ENCODE measurements at regions not wholly inside any gene's neighbourhood (a gene's known extent, or its start where the extent isn't known, plus 50 kb on each side); places are given as distances from the start of the nearest gene placed in this dataset.

DNA sequence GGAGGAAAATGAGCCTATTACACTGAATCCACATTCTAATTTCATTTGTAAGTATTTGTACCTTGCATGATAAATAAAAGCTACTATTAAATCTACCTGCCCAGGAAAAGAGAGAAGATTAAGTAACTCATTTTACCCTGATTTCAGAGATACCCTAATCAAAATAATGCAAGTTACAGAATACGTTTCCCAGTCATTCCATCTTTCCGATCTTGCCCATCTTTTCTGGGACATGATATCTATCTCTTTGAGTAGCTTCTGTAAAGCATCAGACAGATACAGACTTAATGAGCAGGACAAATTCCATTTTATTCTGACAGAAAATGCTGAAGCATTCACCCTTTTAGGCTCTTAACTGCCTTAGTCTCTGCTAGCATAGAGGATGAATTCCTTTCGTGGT, 56.6 kb downstream of the SPRY2 start:
- Mint-ChIP-seq H3K4me1 (no peaks in the 10 kb centered on the region), H3K9me3 (peaks cover 0 to 12% (median 5%) of the 10 kb centered on the region in 8 donors), H3K27me3 (no peaks in the 10 kb centered on the region), H3K27ac (no peak overlapping the region), H3K4me3 (no peak overlapping the region), H3K36me3 (no peaks in the 10 kb centered on the region)
- no peak overlapping the region for H3K27ac ChIP-seq (ENCODE audit: low read depth, low read length)
- no peak for DNase-seq
- ChIA-PET CTCF (ENCODE audit: partially characterized antibody) (interaction anchor here (2.1 kb wide), 1 partner anchor 58 kb away, joined by 4 read pairs; no protein-coding TSS in a partner anchor), POLR2A (ENCODE audit: partially characterized antibody) (no interaction called here)
- no peaks in the 10 kb centered on the region for H3K9me3 ChIP-seq (ENCODE audit: control insufficient read depth in 1 of 2, low read length in 2 of 2)
- H3K4me3 ChIP-seq (ENCODE audit: low read length in 2 of 2), result no peak overlapping the region
- no peaks in the 10 kb centered on the region for H3K4me1 ChIP-seq (ENCODE audit: insufficient read depth, low read length)
- intact Hi-C loops (cut with micrococcal nuclease), result no loop called here
- no peaks in the 10 kb centered on the region for H3K36me3 ChIP-seq (ENCODE audit: insufficient read depth, low read length)
- H3K27me3 ChIP-seq (ENCODE audit: insufficient read depth, low read length), result no peaks in the 10 kb centered on the region

DNA sequence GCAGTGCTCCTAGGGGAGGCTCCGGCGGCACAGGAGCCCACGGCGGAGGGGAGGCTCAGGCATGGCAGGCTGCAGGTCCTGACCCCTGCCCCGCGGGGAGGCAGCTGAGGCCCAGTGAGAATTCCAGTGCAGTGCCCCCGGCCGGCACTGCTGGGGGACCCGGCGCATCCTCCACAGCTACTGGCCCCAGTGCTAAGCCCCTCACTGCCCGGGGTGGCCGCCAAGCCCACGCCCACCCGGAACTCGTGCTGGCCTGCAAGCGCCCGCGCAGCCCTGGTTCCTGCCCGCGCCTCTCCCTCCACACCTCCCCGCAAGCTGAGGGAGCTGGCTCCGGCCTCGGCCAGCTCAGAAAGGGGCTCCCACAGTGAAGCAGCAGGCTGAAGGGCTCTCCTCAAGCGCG, 62.2 kb downstream of the SPRY2 start:
- intact Hi-C loops (cut with micrococcal nuclease), result no loop called here
- CTCF ChIA-PET (ENCODE audit: partially characterized antibody), result interaction anchor here (1.1 kb wide), 1 partner anchor 12 kb away, joined by 3 read pairs; no protein-coding TSS in a partner anchor
- Histone ChIP-seq H3K9me3 (ENCODE audit: control insufficient read depth in 1 of 2, low read length in 2 of 2) (no peaks in the 10 kb centered on the region), H3K27ac (ENCODE audit: low read depth, low read length) (no peak overlapping the region), H3K36me3 (ENCODE audit: insufficient read depth, low read length) (no peaks in the 10 kb centered on the region), H3K27me3 (ENCODE audit: insufficient read depth, low read length) (no peaks in the 10 kb centered on the region), H3K4me3 (ENCODE audit: low read length in 2 of 2) (no peak overlapping the region), H3K4me1 (ENCODE audit: insufficient read depth, low read length) (no peaks in the 10 kb centered on the region)
- Mint-ChIP-seq H3K4me1 (no peaks in the 10 kb centered on the region), H3K27me3 (peaks cover 0 to 2% of the 10 kb centered on the region in 2 donors), H3K36me3 (no peaks in the 10 kb centered on the region), H3K27ac (no peak overlapping the region), H3K9me3 (peaks cover 0 to 8% (median 4%) of the 10 kb centered on the region in 8 donors), H3K4me3 (no peak overlapping the region)
- DNase-seq, result no peak
- POLR2A ChIA-PET (ENCODE audit: partially characterized antibody), result no interaction called here

DNA sequence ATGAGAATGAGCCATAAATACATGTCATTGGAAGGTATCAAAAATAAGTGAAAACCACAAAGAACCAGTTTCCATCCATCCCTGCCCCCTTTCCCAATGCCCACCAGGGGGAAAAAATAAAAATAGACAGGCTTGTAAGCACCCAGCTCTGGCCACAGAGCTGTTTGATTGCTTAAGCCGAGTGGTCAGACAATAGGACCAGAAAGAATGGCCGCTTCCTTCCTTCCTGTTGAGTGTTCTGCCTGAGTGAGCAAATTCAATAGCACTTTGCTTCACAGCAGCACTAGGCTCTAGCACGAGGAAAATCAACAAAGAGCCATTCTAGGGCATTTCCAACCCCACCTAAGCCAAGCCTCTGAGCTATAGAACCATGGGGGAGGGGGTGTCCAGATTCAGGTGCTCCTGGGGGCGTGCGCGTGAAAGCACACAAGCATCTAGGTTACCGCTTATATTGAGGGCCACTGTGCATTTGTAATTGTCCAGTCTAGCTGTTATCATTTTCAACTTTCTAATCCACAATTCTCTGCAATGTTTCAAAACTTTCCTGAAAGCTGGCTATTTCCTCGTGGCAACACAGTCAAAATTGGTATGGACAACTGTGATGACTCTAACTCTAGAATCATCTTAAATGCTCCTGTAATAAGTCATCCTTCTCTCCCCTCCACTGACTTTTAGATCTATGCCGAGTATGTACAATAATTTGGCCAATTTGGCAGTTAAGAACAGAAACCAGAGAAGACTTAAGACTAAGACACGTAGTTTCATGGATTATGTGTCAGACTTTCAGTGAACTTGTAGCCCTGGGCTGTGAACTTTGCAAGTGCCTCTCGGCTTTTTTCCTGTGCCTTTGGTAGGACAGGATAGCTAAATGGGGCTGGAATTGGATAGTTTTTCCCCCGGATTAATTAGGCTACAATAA, 64.3 kb downstream of the SPRY2 start:
- Histone ChIP-seq H3K27me3 (ENCODE audit: insufficient read depth, low read length) (no peaks in the 10 kb centered on the region), H3K27ac (ENCODE audit: low read depth, low read length) (no peak overlapping the region), H3K9me3 (ENCODE audit: control insufficient read depth in 1 of 2, low read length in 2 of 2) (no peaks in the 10 kb centered on the region), H3K4me1 (ENCODE audit: insufficient read depth, low read length) (no peaks in the 10 kb centered on the region), H3K36me3 (ENCODE audit: insufficient read depth, low read length) (no peaks in the 10 kb centered on the region), H3K4me3 (ENCODE audit: low read length in 2 of 2) (no peak overlapping the region)
- H3K9me3 Mint-ChIP-seq, result peaks cover 0 to 5% (median 3%) of the 10 kb centered on the region in 8 donors
- intact Hi-C loops (cut with micrococcal nuclease), result no loop called here
- no peak for DNase-seq
- no peak overlapping the region for H3K27ac Mint-ChIP-seq
- H3K27me3 Mint-ChIP-seq, result peaks cover 0 to 2% of the 10 kb centered on the region in 2 donors
- no peaks in the 10 kb centered on the region for H3K4me1 Mint-ChIP-seq
- no peaks in the 10 kb centered on the region for H3K36me3 Mint-ChIP-seq
- ChIA-PET CTCF (ENCODE audit: partially characterized antibody) (interaction anchor here (0.6 to 1.5 kb wide), 2 partner anchors 66 to 72 kb away, joined by 3 to 4 read pairs; no protein-coding TSS in a partner anchor), POLR2A (ENCODE audit: partially characterized antibody) (no interaction called here)
- no peak overlapping the region for H3K4me3 Mint-ChIP-seq

DNA sequence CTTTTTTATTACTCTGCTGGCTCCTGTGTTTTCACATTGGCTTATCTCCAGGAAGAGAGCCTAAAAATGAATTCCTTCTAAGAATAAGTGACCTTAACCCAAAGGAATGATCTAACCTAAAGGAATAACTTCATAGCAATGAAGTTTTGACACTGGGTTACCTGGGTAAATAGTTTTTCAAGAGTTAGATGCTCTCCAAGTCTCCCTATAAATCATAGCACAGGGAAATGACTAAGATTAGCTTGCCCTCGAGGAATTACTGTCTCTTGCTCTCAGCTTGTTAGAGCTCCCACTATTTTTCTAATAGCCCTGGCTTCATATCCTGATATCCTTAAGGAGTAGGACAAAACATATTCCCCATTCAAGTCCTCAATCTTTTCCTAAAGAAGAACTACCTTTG, 66.3 kb downstream of the SPRY2 start:
- POLR2A ChIA-PET (ENCODE audit: partially characterized antibody), result no interaction called here
- Mint-ChIP-seq H3K36me3 (no peaks in the 10 kb centered on the region), H3K27ac (no peak overlapping the region), H3K4me3 (no peak overlapping the region), H3K4me1 (no peaks in the 10 kb centered on the region), H3K27me3 (peaks cover 0 to 2% of the 10 kb centered on the region in 2 donors), H3K9me3 (peaks cover 0 to 7% (median 2%) of the 10 kb centered on the region in 8 donors)
- no peak for DNase-seq
- H3K4me3 ChIP-seq (ENCODE audit: low read length in 2 of 2), result no peak overlapping the region
- H3K27ac ChIP-seq (ENCODE audit: low read depth, low read length), result no peak overlapping the region
- CTCF ChIA-PET (ENCODE audit: partially characterized antibody), result no interaction called here
- H3K36me3 ChIP-seq (ENCODE audit: insufficient read depth, low read length), result no peaks in the 10 kb centered on the region
- no peaks in the 10 kb centered on the region for H3K9me3 ChIP-seq (ENCODE audit: control insufficient read depth in 1 of 2, low read length in 2 of 2)
- intact Hi-C loops (cut with micrococcal nuclease), result no loop called here
- H3K27me3 ChIP-seq (ENCODE audit: insufficient read depth, low read length), result no peaks in the 10 kb centered on the region
- no peaks in the 10 kb centered on the region for H3K4me1 ChIP-seq (ENCODE audit: insufficient read depth, low read length)

DNA sequence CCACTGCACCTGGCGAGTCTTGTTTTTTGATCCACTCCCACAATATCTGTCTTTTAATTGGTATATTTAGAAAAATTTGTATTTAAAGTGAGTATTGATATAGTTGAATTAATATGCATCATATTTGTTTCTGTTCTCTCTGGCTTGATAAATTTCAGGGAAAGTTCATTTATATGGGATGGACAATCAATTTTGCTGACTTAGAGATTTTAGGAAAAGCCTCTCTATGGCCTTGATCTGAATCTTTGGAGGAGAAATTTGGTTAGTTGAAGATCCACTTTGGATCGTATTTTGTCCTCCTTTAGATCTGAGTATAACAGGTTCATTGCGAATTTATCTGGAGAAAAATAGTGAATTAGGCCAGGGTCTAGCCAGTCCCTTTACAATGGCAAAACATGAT, 67.2 kb downstream of the SPRY2 start:
- Mint-ChIP-seq H3K27me3 (peaks cover 0 to 2% of the 10 kb centered on the region in 2 donors), H3K4me1 (no peaks in the 10 kb centered on the region), H3K4me3 (no peak overlapping the region), H3K36me3 (no peaks in the 10 kb centered on the region), H3K9me3 (peaks cover 0 to 7% (median 2%) of the 10 kb centered on the region in 8 donors), H3K27ac (no peak overlapping the region)
- Histone ChIP-seq H3K27me3 (ENCODE audit: insufficient read depth, low read length) (no peaks in the 10 kb centered on the region), H3K4me1 (ENCODE audit: insufficient read depth, low read length) (no peaks in the 10 kb centered on the region), H3K27ac (ENCODE audit: low read depth, low read length) (no peak overlapping the region), H3K9me3 (ENCODE audit: control insufficient read depth in 1 of 2, low read length in 2 of 2) (no peaks in the 10 kb centered on the region), H3K4me3 (ENCODE audit: low read length in 2 of 2) (no peak overlapping the region), H3K36me3 (ENCODE audit: insufficient read depth, low read length) (no peaks in the 10 kb centered on the region)
- intact Hi-C loops (cut with micrococcal nuclease), result no loop called here
- CTCF ChIA-PET (ENCODE audit: partially characterized antibody), result no interaction called here
- no peak for DNase-seq
- POLR2A ChIA-PET (ENCODE audit: partially characterized antibody), result no interaction called here

DNA sequence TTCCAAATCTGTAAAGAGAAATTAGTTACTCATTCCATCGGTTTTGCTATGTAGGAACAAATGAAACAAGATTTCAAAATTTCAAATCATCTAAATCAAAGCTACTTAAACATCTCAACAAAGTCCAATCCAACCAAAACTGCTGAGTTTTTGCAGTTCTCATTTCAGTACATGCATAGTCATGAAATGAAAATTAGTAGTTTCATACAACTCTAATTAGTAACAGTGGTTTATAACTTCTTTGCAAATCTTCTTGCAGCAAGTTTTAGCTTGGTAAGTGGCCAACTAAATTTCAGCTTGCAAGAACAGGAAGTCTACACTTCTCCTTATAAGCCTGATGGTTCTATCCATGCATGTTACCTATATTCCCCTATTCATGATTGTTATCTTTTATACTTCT, 75.6 kb downstream of the SPRY2 start:
- intact Hi-C loops (cut with micrococcal nuclease), result no loop called here
- no peak for DNase-seq
- ChIA-PET CTCF (ENCODE audit: partially characterized antibody) (no interaction called here), POLR2A (ENCODE audit: partially characterized antibody) (no interaction called here)
- H3K36me3 ChIP-seq (ENCODE audit: insufficient read depth, low read length), result no peaks in the 10 kb centered on the region
- no peak overlapping the region for H3K27ac Mint-ChIP-seq
- H3K4me3 Mint-ChIP-seq, result no peak overlapping the region
- no peak overlapping the region for H3K4me3 ChIP-seq (ENCODE audit: low read length in 2 of 2)
- no peaks in the 10 kb centered on the region for H3K27me3 ChIP-seq (ENCODE audit: insufficient read depth, low read length)
- no peaks in the 10 kb centered on the region for H3K27me3 Mint-ChIP-seq
- H3K4me1 Mint-ChIP-seq, result no peaks in the 10 kb centered on the region
- no peaks in the 10 kb centered on the region for H3K36me3 Mint-ChIP-seq
- peaks cover 0 to 16% (median 11%) of the 10 kb centered on the region in 8 donors for H3K9me3 Mint-ChIP-seq
- H3K27ac ChIP-seq (ENCODE audit: low read depth, low read length), result no peak overlapping the region
- no peaks in the 10 kb centered on the region for H3K4me1 ChIP-seq (ENCODE audit: insufficient read depth, low read length)
- H3K9me3 ChIP-seq (ENCODE audit: control insufficient read depth in 1 of 2, low read length in 2 of 2), result no peaks in the 10 kb centered on the region

DNA sequence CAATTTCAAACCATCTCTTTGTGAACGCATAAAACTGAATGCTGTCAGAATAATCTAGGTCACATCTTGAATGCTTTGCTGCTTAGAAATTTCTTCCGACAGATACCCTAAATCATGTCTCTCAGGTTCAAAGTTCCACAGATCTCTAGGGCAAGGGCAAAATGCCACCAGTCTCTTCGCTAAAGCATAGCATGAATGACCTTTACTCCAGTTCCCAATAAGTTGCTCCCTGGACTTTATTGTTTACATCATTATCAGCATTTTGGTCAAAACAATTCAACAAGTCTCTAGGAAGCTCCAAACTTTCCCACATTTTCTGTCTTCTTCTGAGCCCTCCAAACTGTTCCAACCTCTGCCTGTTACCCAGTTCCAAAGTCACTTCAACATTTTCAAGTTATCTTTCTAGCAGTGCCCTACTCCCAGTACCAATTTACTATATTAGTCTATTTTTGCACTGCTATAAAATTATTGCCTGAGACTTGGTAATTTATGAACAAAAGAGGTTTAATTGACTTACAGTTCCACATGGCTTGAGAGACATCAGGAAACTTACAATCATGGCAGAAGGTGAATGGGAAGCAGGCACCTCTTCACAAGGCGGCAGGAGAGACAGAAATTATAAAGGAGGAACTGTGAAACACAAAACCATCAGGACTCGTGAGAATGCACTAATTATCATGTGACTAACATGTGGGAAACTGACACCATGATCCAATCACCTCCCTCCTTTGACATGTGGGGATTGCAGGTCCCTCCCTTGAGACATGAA, 77.0 kb downstream of the SPRY2 start:
- H3K27me3 ChIP-seq (ENCODE audit: insufficient read depth, low read length), result no peaks in the 10 kb centered on the region
- no peak overlapping the region for H3K4me3 Mint-ChIP-seq
- intact Hi-C loops (cut with micrococcal nuclease), result no loop called here
- peaks cover 0 to 16% (median 11%) of the 10 kb centered on the region in 8 donors for H3K9me3 Mint-ChIP-seq
- no peak overlapping the region for H3K4me3 ChIP-seq (ENCODE audit: low read length in 2 of 2)
- no peaks in the 10 kb centered on the region for H3K36me3 Mint-ChIP-seq
- no peaks in the 10 kb centered on the region for H3K27me3 Mint-ChIP-seq
- ChIA-PET CTCF (ENCODE audit: partially characterized antibody) (no interaction called here), POLR2A (ENCODE audit: partially characterized antibody) (no interaction called here)
- no peak overlapping the region for H3K27ac Mint-ChIP-seq
- H3K27ac ChIP-seq (ENCODE audit: low read depth, low read length), result no peak overlapping the region
- no peaks in the 10 kb centered on the region for H3K4me1 ChIP-seq (ENCODE audit: insufficient read depth, low read length)
- DNase-seq, result no peak
- H3K9me3 ChIP-seq (ENCODE audit: control insufficient read depth in 1 of 2, low read length in 2 of 2), result no peaks in the 10 kb centered on the region
- H3K36me3 ChIP-seq (ENCODE audit: insufficient read depth, low read length), result no peaks in the 10 kb centered on the region
- no peaks in the 10 kb centered on the region for H3K4me1 Mint-ChIP-seq

Data from CD4-positive, alpha-beta memory T cell (primary cell).